IMR-90 (cell line): ENCODE measurements at regions not wholly inside any gene's neighbourhood (a gene's known extent, or its start where the extent isn't known, plus 50 kb on each side); places are given as distances from the start of the nearest gene placed in this dataset.

Experiments used
- ATAC-seq: fragments of 200-7000 bp; cut with Tn5 transposase; 2 replicates; pipeline ENCODE4 v1.9.1; 2020; ENCODE audit warnings: low read depth, mild to moderate bottlenecking, moderate library complexity
- BruUV-seq: library from RNA; stranded (reverse); fragments of 400-500 nt; replicated peaks from 2 replicates; lab custom pipeline; 2021; lab: Mats Ljungman, UMichigan
- CTCF ChIA-PET: fragments of 300-600 bp; formaldehyde crosslinking; extraction: SDS; loops from one replicate; lab custom pipeline; 2021; ENCODE audit warnings: antibody characterized with exemption; lab: Yijun Ruan, JAX
- POLR2A ChIA-PET: fragments of 300-600 bp; sonication (Branson Sonifier 250); formaldehyde crosslinking; loops from one replicate; lab custom pipeline; 2022; ENCODE audit warnings: antibody characterized with exemption; ENCODE audit not compliant: unreplicated experiment; lab: Charles Lee
- DNase-seq: peaks from one replicate; pipeline ENCODE4 v3.0.0; 2013
- H2AFZ ChIP-seq: replicated peaks from 2 replicates; pipeline ENCODE3; 2013; ENCODE audit warnings: low read length, mild to moderate bottlenecking; ENCODE audit not compliant: poor library complexity
- H2AK5ac ChIP-seq: 2 replicates; pipeline ENCODE4 v1.6.1; 2013; ENCODE audit warnings: low read depth, low read length, inconsistent platforms
- H2AK9ac ChIP-seq: replicated peaks from 2 replicates; pipeline ENCODE3; 2013; ENCODE audit warnings: mild to moderate bottlenecking, low read depth, low read length, moderate library complexity; ENCODE audit not compliant: poor library complexity
- H2BK120ac ChIP-seq: 2 replicates; pipeline ENCODE4 v1.6.1; 2013; ENCODE audit warnings: low read depth, low read length, inconsistent platforms
- H2BK15ac ChIP-seq: 3 replicates; pipeline ENCODE4 v1.6.1; 2013; ENCODE audit warnings: low read depth, low read length, inconsistent platforms
- H2BK20ac ChIP-seq: 2 replicates; pipeline ENCODE4 v1.6.1; 2013; ENCODE audit warnings: low read depth, mild to moderate bottlenecking, inconsistent platforms, low read length, moderate library complexity
- H2BK5ac ChIP-seq: 2 replicates; pipeline ENCODE4 v1.6.1; 2013; ENCODE audit warnings: mild to moderate bottlenecking, low read depth, low read length, inconsistent platforms; ENCODE audit not compliant: poor library complexity, severe bottlenecking
- H3K14ac ChIP-seq: replicated peaks from 2 replicates; pipeline ENCODE4 v1.6.1; 2013; ENCODE audit warnings: low read depth, low read length, inconsistent platforms
- H3K18ac ChIP-seq: 2 replicates; pipeline ENCODE4 v1.6.1; 2013; ENCODE audit warnings: low read depth, low read length, control low read depth
- H3K23ac ChIP-seq: 2 replicates; pipeline ENCODE4 v1.6.1; 2013; ENCODE audit warnings: low read depth, low read length, inconsistent platforms
- H3K27ac ChIP-seq: 2 replicates; pipeline ENCODE4 v1.5.1; 2013; ENCODE audit warnings: mild to moderate bottlenecking, control low read depth, low read length; ENCODE audit not compliant: insufficient read depth
- H3K27me3 ChIP-seq: 2 replicates; pipeline ENCODE4 v1.6.1; 2013; ENCODE audit warnings: low read length; ENCODE audit not compliant: control insufficient read depth, insufficient read depth
- H3K36me3 ChIP-seq: 2 replicates; pipeline ENCODE4 v1.6.1; 2013; ENCODE audit warnings: low read length, mixed read lengths; ENCODE audit not compliant: control insufficient read depth, insufficient read depth
- H3K4ac ChIP-seq: 2 replicates; pipeline ENCODE4 v1.6.1; 2013; ENCODE audit warnings: low read depth, low read length, inconsistent platforms
- H3K4me1 ChIP-seq: 2 replicates; pipeline ENCODE4 v1.6.1; 2013; ENCODE audit warnings: low read length, mixed read lengths; ENCODE audit not compliant: control insufficient read depth, insufficient read depth
- H3K4me2 ChIP-seq: 2 replicates; pipeline ENCODE4 v1.6.1; 2013; ENCODE audit warnings: low read depth, mild to moderate bottlenecking, control low read depth, low read length, moderate library complexity
- H3K4me3 ChIP-seq: 2 replicates; pipeline ENCODE4 v1.5.1; 2013; ENCODE audit warnings: low read depth, mild to moderate bottlenecking, control low read depth, low read length, moderate library complexity; ENCODE audit not compliant: insufficient read depth
- H3K56ac ChIP-seq: 2 replicates; pipeline ENCODE4 v1.6.1; 2013; ENCODE audit warnings: low read length, inconsistent platforms; ENCODE audit not compliant: insufficient read depth; ENCODE audit errors: extremely low read depth
- H3K79me1 ChIP-seq, 2 experiments: 2 replicates each; pipeline ENCODE4 v1.6.1; 2013; ENCODE audit warnings: low read length in 2 of 2, inconsistent platforms in 1 of 2, low read depth in 1 of 2
- H3K9ac ChIP-seq: 2 replicates; pipeline ENCODE4 v1.6.1; 2013; ENCODE audit warnings: low read depth, low read length, control low read depth
- H3K9me1 ChIP-seq: 2 replicates; pipeline ENCODE4 v1.6.1; 2013; ENCODE audit warnings: low read length, inconsistent platforms; ENCODE audit not compliant: insufficient read depth
- H3K9me3 ChIP-seq: 2 replicates; pipeline ENCODE4 v1.6.1; 2013; ENCODE audit warnings: low read length; ENCODE audit not compliant: control insufficient read depth, insufficient read depth
- H4K20me1 ChIP-seq: 2 replicates; pipeline ENCODE4 v1.6.1; 2013; ENCODE audit warnings: low read length, inconsistent platforms; ENCODE audit not compliant: insufficient read depth
- H4K5ac ChIP-seq: 2 replicates; pipeline ENCODE4 v1.6.1; 2013; ENCODE audit warnings: mild to moderate bottlenecking, low read depth, low read length, control low read depth
- H4K8ac ChIP-seq, 2 experiments: 2 replicates each; pipeline ENCODE4 v1.6.1; 2013; ENCODE audit warnings: low read depth in 2 of 2, low read length in 2 of 2, control low read depth in 1 of 2, inconsistent platforms in 1 of 2
- H4K91ac ChIP-seq: 2 replicates; pipeline ENCODE4 v1.6.1; 2013; ENCODE audit warnings: low read depth, low read length, inconsistent platforms; ENCODE audit not compliant: insufficient read depth
- BHLHE40 ChIP-seq: fragments of 150-350 bp; IDR thresholded peaks from 2 replicates; pipeline ENCODE4 v1.6.1; 2016; ENCODE audit warnings: mild to moderate bottlenecking, low read depth, low read length
- CEBPB ChIP-seq: IDR thresholded peaks from 2 replicates; pipeline ENCODE4 v1.6.1; 2012; ENCODE audit warnings: low read depth, low read length, improper control_type of control experiment
- CHD1 ChIP-seq: IDR thresholded peaks from 2 replicates; pipeline ENCODE4 v1.6.1; 2012; ENCODE audit warnings: low read depth, low read length, improper control_type of control experiment
- CTCF ChIP-seq: conservative IDR thresholded peaks from 2 replicates; pipeline ENCODE4 v1.5.1; 2012; ENCODE audit warnings: mild to moderate bottlenecking, low read depth, low read length, improper control_type of control experiment
- FOS ChIP-seq: fragments of 150-350 bp; IDR thresholded peaks from 2 replicates; pipeline ENCODE4 v1.6.1; 2016; ENCODE audit warnings: low read depth, low read length
- MAFK ChIP-seq: IDR thresholded peaks from 2 replicates; pipeline ENCODE4 v1.6.1; 2012; ENCODE audit warnings: low read depth, low read length, improper control_type of control experiment
- NFE2L2 ChIP-seq: fragments of 150-350 bp; IDR thresholded peaks from 2 replicates; pipeline ENCODE4 v1.6.1; 2016; ENCODE audit warnings: low read depth, mild to moderate bottlenecking, low read length
- POLR2A ChIP-seq: IDR thresholded peaks from 2 replicates; pipeline ENCODE4 v1.6.1; 2012; ENCODE audit warnings: mild to moderate bottlenecking, low read depth, low read length
- RAD21 ChIP-seq: IDR thresholded peaks from 2 replicates; pipeline ENCODE4 v1.6.1; 2012; ENCODE audit warnings: low read length, improper control_type of control experiment
- RCOR1 ChIP-seq: IDR thresholded peaks from 2 replicates; pipeline ENCODE4 v1.6.1; 2012; ENCODE audit warnings: mild to moderate bottlenecking, low read length, improper control_type of control experiment; ENCODE audit not compliant: insufficient replicate concordance
- RFX5 ChIP-seq: IDR thresholded peaks from 2 replicates; pipeline ENCODE4 v1.8.0; 2012; ENCODE audit warnings: low read depth, mild to moderate bottlenecking, low read length, moderate library complexity
- SMC3 ChIP-seq: fragments of 150-350 bp; IDR thresholded peaks from 2 replicates; pipeline ENCODE4 v1.6.1; 2016; ENCODE audit warnings: low read depth, mild to moderate bottlenecking, antibody characterized with exemption, low read length, moderate library complexity
- WGBS, 2 experiments: methylation state at CpG; one replicate each; pipeline versions ENCODE4 v1.1.5 to v1.1.7; 2013; ENCODE audit warnings: missing lambda C conversion rate in 2 of 2; ENCODE audit not compliant: insufficient read length in 1 of 2; ENCODE audit errors: extremely low coverage in 2 of 2; 5-methylcytosine and 5-hydroxymethylcytosine counted together
- dilution Hi-C: fragments of 300-500 bp; cut with HindIII; formaldehyde crosslinking; loops from one replicate; pipeline ENCODE4 v1.14.3; 2018; ENCODE audit warnings: low sequenced_read_pairs; ENCODE audit not compliant: unreplicated experiment
- in situ Hi-C: fragments of 300-500 bp; cut with MboI; formaldehyde crosslinking; loops from 3 replicates; pipeline ENCODE4 v1.14.3; 2019; ENCODE audit warnings: low sequenced_read_pairs, inconsistent platforms, mixed read lengths
- intact Hi-C: fragments of 100-400 bp; cut with micrococcal nuclease; formaldehyde crosslinking; loops from 2 replicates; pipeline ENCODE4 v1.10.0; 2022

GRCh38 chr2:12090590-12090989 is 344.2 kb downstream of the LPIN1 start:
- no peaks in the 10 kb centered on the region for H3K79me1 ChIP-seq
- H3K36me3 ChIP-seq = no peaks in the 10 kb centered on the region
- ChIA-PET CTCF (no interaction called here), POLR2A (no interaction called here)
- no peak overlapping the region for H2AK9ac ChIP-seq
- no peak overlapping the region for H3K4ac ChIP-seq
- H4K91ac ChIP-seq = no peak overlapping the region
- no peaks in the 10 kb centered on the region for H3K4me1 ChIP-seq
- 0 out of 2 replicates have a peak, but pooled peaks cover 3% of the 10 kb centered on the region for H3K9me1 ChIP-seq
- H2BK20ac ChIP-seq = no peak overlapping the region
- H3K56ac ChIP-seq = no peak overlapping the region
- no peaks in the 10 kb centered on the region for H4K20me1 ChIP-seq
- dilution Hi-C loops (no loop called here), in situ Hi-C loops (no loop called here), intact Hi-C loops (no loop called here)
- no peak overlapping the region for H2AK5ac ChIP-seq
- H3K18ac ChIP-seq = no peak overlapping the region
- H4K5ac ChIP-seq = no peak overlapping the region
- no peak overlapping the region for H3K23ac ChIP-seq
- H3K9ac ChIP-seq = no peak overlapping the region
- no peak overlapping the region for H4K8ac ChIP-seq
- no CpG with 5 or more reads among the region's 3 CpGs for WGBS, 2 experiments
- H2BK15ac ChIP-seq = no peak overlapping the region
- H3K27ac ChIP-seq = no peak overlapping the region
- no peak for ATAC-seq
- DNase-seq = no peak
- BruUV-seq = no TSS peak
- no peaks in the 10 kb centered on the region for H3K27me3 ChIP-seq
- no peak overlapping the region for H2AFZ ChIP-seq
- H3K4me3 ChIP-seq = no peak overlapping the region
- H3K14ac ChIP-seq = no peak overlapping the region; the same call in 1 of the 2 replicates
- H2BK5ac ChIP-seq = no peak overlapping the region
- TF ChIP-seq CHD1 (no peak), POLR2A (no peak), FOS (no peak), SMC3 (no peak), CEBPB (no peak), MAFK (no peak), RCOR1 (no peak), BHLHE40 (no peak), RAD21 (no peak), CTCF (no peak), RFX5 (no peak), NFE2L2 (no peak)
- H3K9me3 ChIP-seq = 0 out of 2 replicates have a peak, but pooled peaks cover 2% of the 10 kb centered on the region
- no peak overlapping the region for H2BK120ac ChIP-seq
- no peak overlapping the region for H3K4me2 ChIP-seq
